ENCODE measurements at regions not wholly inside any gene's neighbourhood (a gene's known extent, or its start where the extent isn't known, plus 50 kb on each side); places are given as distances from the start of the nearest gene placed in this dataset.

DNA sequence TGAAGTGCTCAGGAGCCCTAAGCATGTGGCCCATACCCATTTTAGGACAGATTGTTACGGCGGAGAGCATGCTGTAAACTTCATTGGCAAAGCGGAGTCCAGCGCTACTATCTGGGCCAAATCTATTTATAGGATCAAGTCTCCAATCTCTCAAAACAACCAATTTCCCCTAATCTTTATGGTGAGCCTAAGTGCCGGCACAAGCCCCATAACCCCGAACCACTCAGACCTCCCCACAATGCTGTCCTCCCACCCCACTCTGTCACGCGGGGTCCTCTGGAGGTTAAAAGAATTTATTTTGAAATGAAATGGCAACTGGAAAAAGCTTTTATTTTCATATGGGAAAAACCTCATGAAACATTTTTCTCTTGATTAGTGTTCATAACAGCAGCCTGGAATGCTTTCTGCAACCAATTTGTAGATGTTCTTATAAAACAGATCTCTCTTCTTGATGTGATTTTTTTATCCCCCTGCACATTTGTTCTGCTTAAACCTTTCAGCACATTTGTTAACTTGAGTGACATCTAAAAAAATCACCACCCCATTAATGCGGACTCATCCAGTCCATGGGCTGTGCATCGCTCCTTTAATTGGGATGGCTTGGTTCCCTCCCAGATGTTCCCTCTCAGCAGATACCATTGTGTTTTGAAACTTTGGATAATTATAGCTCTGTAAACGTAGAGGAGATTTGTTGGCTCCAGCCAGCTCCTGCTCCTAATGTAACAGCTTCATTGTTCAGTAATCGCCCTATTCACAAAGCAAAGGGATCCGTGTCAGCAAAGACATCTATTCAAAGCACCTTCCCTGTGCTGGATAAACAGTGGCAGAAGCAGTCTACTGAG, 323.6 kb downstream of the CD83 start:
- DNase-seq, result no peak

DNA sequence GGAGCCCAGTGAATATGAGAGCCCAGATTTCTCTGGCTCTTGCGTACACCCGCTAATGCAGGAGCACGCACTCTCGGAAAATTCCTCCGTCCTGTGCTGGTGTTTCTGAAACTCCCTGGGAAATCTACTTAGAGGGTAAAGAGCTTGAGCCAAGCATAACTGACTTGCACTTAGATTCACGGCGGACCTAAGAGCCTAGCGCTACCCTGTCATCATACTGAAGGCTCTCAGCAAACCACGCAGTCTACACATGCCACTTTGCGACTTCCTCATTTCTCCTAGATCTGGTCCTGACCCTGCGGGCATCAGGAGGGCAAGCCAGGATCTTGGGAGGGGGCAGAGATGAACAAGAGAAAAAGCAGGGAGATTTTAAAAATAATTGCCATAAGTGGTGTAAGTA, 324.7 kb downstream of the CD83 start:
- no peak for DNase-seq

DNA sequence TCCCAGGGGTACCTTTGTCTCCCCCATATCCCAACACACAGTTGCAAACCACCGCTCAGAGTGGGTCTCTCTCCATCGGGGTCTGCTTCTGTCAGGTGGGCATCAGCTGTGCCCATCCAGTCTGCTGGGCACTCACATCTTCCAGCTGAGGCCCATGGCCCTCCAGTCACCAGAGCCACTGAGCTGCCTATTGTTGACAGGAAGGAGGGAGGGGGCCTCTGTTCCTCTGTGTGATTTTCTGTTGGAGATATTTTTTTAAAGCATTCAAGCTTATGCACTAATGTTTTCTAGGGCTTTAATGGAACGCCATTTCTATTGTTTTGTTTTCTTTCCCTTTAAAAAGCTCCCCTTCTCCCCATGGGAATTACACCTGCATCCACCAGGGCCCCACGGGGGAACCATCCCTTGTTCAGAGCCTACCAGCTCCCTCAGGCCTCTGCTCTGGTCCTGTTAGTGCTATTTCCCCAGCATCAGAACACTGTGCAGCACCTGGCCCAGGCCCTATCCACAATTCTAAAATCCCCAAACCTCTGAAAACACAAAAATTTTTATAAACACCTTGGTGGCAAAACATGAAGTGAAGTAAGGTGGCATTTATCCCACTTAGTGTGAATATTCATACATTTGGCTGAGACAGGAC, 326.2 kb downstream of the CD83 start:
- DNase-seq, result no peak

DNA sequence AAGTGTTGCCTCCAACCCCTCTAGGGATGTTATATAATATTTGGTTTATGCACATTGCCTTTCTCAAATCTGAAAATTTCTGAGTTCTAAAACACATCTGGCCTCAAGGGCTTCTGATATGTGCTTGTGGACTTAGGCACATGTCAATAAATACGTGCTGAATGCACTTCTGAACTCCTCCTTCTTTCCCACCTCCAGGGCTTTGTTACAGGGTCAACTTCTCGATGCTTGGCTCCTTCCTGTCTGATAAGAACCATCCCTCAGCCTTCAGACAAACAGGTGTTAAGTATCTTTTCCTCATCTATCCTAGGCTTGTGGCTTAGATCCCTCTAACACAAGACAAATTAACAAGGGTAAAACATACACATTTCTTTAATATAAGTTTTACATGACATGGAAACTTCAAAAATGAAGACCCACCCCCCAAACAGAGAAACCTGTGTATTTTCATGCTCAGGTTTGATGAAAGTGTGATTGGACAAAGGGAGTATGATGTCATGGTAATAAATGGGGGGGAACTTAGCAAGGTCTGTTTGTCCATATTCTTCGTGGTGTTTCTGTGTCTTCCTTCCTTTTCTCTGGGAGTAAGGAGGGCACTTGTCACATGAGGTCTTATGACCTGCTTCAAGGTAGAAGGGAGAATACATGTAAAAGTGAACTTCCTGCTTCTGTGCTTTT, 326.9 kb downstream of the CD83 start:
- DNase-seq, result no peak

DNA sequence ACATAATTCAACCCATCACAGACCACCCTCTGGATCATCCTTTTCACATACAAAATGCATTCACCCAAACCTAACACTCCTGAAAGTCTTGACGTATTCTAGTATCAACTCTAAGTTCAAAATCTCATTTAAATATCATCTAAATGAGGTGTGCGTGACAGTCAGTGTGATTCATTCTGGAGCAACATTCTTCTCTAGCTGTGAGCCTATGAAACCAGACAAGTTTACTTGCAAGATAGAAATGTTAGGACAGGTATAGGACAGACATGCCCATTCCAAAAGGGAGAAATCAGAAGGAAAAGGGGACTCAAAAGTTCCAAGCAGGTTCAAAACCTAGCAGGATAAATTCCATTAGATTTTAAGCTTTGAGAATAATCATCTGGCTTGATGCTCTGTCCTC, 329.7 kb downstream of the CD83 start:
- no peak for DNase-seq

DNA sequence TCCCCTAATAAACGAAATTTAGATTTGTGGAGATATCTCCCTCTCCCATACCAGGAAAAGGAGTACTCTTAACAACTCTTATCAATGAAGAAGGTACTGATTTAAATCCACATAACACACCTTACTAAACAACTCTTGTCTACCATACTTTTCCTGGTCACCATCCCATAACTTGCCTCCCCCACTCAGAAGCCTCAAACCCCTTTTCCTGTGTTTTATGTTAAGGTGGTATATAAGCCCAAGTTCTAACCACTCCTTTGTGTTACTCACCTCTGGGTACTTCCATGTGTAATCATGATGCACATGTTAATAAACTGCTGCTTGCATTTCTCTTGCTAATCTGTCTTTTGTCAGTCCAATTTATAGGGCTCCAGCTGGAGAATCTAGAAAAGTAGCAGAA, 330.7 kb downstream of the CD83 start:
- DNase-seq, result no peak

DNA sequence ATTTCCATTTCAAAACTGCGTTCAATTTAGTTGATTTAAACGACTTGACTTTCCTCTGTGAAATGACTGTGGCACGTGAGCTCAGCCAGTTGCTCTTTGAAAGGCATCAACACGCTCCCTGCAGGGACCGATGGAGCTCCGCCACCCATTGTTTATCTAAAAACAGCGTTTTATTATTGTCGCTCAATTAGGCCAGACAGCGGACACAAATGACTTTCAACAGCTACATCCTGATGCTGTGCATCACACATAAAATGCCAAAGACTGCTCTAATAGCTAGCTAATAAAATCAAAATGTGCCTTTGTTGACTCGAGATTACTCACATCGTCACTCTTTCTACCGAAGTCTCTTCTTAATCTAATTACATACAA, 332.5 kb downstream of the CD83 start:
- DNase-seq, result no peak

DNA sequence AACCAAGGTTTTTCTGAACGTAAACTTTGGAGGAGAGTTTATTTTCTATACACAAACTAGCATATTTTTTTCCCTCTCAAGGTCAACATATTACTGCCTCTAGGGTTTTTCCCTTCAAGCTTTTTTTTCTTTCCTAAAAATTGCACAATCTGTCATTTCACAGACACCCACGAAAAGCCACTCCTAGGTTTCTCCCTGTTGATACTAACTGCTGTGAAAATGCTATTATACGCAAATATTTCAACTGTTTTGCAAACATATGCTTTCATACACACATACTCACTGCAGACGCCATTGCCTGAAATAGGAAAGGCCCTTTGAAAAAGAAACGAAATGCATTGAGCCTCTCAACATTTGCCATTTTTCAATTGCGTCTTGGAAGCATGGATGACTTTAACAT, 333.0 kb downstream of the CD83 start:
- no peak for DNase-seq

DNA sequence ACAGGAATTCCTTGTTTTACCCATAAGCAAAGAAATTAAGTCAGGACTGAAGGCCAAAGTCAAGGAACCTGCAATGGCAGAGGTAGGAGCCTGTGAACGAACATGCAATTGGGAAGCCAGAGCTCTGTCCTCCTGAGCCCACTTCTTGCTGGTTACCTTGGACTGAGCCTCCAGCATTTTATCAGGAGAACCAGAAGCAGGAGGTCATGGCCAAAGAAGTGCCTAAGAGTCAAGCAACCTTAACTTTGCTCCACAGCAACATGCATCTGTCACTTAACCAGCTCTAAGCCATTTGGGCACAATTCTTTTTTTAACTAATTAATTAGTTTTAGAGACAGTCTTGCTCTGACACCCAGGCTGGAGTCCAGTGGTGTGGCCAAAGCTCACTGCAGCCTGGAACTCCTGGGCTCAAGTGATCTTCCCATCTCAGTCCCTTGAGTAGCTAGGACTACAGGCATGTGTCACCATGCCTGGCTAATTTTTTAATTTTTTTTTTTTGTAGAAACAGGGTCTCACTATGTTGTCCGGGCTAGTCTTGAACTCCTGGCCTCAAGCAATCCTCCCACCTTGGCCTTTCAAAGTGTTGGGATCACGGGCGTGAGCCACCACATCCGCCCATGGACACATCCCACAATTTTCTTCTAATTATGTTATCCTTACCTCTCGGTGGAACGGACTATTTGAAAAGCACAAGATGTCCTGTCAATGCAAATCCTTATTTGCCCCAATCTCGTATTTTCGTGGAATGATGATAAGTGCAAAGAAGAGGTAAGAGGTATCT, 334.2 kb downstream of the CD83 start:
- no peak for DNase-seq

DNA sequence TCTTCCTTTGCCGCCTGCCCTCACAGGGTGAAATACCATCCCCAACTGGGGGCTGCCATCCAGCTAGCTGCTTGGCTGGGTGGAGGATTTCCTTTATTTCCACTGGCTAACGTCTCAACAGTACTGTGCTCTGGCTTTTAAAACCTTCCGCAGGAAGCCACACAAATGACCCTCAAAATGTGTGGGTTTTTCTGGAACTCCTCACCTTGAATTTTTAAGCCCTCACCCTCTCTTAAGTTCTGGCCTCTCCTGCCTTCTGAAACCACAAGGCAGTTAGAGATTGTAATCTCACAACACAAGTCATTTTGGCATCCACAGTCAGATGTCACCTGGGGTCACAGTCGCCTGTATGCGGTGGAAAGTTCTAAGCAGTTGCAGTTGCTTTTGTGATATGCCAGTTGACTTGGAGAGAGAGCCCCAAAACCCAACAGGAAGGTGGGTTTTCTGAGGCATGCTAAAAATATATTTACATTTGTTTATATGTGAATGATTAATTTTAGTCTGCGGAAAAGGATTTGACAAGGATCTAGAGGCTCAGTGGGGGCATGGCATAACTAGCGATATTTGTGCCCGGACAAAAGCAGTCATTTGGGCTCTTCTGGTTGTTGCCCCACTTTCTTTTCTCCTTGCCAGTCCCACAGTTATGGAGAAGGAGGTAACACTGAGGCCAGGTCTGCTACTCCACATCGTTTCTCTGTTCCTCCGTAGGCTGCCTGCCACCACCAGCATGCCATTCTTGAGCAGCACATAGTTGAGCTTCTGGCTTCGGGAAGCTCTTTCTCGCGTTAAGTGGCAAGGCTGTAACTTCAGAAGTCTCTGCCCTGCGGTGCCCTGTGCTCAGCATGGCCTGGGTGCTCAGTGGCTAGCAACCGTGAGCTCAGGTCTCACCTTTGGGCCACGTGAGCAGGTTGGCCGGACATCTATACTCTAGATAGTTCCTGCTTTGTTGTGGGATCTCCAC, 335.3 kb downstream of the CD83 start:
- no peak for DNase-seq

DNA sequence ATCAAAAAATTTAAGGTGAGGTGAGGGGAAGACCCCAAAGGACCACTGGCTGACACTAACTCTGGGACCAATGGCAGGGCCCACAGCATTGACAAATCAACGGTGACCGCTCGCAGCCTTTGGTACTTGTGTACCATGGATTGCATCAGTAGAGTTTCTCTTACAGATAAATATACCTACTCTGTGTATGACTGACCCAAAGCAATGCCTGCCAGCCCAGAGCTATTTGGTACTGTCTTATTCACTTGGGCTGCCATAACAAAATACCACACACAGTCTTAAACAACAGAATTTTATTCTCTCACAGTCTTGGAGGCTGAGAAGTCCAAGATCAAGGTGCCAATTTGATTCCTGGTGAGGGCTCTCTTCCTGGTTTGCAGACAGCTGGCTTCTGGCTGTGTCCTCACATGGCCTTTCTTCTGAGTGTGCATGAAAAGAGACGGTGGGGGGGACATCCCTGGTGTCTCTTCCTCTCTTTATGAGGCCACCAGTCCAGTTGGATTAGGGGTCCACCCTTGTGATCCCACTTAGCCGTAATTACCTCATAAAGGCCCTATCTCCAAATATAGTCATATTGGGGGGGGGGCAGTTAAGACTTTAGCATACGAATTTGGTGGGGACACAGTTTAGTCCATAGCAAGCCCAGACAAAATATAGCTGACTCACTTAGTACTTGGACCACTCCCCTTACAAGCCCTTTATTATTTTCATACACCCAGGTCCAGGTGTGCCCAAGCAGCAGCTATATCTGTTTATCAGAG, 336.3 kb downstream of the CD83 start:
- DNase-seq, result no peak

DNA sequence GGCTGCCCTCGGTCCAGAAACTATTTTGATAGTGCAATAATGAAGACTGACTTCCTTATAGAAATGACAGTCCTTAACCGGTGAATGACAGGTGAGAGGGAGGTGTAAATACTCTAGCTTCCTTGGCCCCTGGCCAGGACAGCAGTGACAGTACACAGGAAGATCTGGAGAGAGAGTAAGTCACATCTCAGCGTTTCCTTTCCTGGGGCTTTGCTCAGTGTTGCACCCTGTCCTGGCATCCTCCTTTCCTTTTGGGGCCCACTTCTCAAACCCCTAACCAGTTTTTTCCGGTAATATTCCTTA, 336.9 kb downstream of the CD83 start:
- no peak for DNase-seq

DNA sequence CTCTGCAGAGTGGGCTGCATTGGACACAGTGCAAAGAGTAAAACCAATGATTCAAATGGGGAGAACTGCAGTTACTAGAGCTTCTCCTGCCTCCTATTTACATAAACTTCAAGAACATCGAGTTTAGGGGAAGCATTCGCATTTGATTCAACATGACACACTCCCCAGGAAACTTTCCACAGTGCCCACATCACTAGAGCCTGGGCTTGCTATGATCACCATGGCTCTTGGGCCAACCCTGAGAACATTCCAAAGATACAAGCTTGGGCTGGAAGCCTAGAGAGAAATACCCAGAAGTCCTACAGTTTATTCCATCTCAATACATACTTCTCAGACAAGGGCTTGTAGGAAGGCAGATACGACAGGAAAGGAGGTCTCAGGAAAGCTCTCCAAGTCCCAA, 337.9 kb downstream of the CD83 start:
- DNase-seq, result no peak

DNA sequence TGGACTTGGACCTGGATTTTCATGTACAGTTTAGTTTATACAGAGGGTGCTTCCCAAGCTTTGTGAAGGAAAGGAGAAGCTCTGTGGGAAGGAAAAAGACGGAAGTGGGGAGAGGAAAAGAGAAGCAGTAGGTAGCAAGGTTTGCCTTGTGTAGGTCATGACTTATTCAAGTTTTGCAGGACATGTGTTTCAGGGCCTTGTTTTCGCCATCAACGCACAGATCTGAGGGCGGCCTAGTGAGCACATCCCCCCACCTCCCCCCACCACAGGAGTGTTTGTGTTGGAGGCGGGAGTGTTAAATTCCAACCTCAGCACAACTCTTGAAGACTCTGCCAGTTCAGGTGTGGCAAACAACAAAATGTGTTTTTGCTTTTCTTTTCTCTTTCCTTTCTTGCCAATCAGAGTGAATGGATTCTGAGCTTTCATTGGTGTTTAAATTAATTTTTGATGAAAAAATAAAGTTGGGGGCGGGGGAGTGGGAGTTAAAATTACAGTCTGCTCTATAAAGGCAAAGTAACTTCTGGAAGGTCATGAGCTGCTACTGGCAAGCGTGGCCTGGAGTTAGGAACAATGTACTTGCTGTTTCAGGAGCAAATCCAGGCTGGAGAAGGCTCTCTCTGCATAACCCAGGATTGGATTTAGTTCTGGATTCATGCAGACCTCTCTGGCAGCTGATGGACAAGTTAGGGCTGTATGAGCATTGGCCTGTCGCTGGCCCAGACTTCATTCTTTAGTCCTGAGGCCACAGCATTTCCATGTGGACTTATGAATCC, 338.5 kb downstream of the CD83 start:
- no peak for DNase-seq

DNA sequence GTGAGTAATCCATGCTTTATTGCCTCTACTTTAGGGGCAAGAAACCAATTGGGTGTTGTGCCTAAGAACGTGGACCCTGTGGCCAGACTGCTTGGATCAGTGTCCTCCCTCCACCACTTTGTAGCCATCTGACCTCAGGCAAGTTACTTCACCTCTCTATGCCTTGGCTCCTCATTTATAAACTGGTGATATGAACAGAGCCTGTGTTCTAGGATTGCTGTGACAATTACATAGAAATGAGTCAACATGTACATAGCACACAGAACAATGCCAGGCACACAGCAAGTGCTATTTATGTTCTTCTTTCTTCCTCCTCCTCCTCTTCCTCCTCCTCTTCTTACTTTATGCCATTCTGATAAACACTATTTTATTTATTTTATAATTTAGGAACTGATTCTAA, 339.4 kb downstream of the CD83 start:
- DNase-seq, result no peak

DNA sequence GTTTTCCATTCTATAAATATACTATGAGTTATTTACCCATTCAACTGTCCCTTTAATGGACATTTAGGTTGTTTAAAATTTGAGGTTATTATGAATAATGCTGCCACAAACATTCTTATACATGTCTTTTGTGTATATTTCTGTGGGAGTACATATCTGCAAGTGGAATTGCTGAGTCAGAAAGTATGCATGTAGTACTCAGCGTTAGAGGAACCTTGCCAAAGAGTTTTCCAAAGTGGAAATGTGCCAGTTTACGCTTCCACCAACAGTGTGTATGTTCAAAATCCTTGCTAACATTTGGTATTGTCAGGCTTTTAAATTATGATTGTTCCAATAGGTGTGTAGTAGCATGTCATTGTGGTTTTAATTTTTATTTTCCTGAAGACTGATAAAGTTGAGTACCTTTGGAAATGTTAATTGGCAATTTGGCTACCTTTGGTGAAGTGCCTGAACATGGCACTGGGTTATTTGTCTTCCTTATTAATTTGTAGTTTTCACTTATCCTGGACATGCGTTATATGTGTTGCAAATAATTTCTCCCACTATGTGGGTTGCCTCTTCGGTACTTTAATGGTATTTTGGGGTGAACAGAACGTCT, 341.2 kb downstream of the CD83 start:
- no peak for DNase-seq

DNA sequence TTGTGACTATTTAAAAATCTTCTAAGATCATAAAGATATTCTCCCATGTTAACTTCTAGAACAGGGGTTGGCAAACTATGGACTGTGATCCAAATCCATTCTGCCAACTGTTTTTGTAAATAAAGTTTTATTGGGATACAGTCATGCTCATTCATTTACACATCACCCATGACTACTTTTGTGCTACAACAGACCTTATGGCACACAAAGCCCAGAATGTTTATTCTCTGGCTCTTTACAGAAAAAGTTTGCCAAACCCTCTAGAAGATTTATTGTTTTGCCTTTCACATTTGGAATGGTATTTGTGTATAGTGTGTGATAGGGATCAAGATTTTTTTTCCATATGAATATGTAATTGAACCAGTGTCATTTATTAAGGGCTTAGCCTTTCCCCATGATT, 341.7 kb downstream of the CD83 start:
- no peak for DNase-seq

DNA sequence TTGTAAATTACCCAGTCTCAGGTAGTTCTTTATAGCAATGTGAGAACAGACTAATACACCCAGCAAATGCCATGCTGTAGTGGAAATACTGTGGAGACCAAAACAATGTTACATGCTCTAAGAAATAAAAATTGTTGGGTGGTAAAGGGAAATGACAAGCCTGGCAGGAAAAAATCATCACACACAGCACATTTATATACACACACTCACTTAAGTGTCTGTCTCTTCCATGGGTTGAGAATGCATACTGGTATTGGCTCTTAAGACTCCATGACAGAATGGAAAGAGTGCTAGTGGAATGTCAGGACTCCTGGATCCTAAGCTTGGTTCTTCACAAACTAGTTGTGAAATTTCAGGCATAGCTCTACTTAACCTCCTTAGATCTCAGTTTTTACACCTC, 343.0 kb downstream of the CD83 start:
- no peak for DNase-seq

DNA sequence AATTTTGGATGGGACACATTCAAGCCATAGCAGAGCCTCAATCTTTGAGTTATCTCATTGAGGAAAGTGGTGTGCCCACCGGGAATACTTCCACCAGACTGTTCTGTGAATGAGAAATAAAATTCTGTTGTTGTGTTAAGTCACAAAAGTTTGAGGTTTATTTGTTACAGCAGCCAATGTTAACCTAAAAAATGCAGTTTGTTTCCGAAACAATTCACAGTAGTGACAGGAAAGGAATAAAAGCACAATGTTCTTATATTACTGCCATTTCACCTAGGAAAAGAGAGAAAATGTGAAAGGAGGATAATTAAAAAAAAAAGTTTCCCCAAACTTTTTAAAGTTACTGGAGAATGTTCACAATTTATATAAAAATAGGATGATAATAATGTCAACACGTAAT, 344.6 kb downstream of the CD83 start:
- DNase-seq, result no peak

DNA sequence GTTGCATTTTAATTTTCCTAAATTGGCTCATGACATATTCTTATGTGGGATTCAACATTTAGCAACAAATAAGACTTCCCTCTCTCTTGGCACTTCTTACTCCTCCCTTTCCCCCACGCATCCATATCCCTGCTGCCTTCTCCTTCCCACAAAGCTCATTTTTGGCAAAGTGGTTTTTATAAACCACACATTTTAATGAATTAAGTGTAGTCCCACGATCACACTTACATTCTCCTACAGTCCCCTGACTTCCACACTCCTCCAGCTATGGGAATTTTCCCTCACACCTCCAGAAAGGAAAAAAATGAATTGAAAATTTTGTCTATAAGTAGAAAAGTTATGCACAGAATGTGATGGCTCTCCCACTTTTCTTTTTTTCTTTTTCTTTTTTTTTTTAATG, 345.0 kb downstream of the CD83 start:
- no peak for DNase-seq
